Medulla oblongata (tissue), 1 donor: ENCODE measurements at regions not wholly inside any gene's neighbourhood (a gene's known extent, or its start where the extent isn't known, plus 50 kb on each side); places are given as distances from the start of the nearest gene placed in this dataset.

ENCODE experiments used
- DNase-seq: peaks from one replicate; pipeline ENCODE4 v3.0.0-alpha.2; 2015; ENCODE audit errors: extremely low spot score

DNA sequence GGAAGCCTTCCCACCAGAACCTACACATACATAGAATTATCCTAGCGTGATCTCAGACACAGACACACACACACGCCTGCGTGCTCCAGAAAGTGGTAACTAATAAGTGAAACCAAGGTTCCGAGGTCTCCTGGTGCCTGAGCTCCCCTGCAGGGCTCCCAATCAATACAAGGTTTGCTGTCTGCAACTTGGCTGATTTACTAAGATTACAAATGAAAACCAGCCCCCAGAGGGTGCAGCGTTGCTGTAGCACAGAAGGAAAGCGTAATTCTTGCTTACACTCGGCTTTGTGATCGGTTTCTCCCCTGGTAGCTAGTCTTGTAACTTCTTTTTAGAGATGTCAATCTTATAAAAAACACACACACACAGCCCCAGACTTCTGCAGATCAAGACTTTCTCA is 334.1 kb upstream of the XYLT1 start:
- DNase-seq = no peak

DNA sequence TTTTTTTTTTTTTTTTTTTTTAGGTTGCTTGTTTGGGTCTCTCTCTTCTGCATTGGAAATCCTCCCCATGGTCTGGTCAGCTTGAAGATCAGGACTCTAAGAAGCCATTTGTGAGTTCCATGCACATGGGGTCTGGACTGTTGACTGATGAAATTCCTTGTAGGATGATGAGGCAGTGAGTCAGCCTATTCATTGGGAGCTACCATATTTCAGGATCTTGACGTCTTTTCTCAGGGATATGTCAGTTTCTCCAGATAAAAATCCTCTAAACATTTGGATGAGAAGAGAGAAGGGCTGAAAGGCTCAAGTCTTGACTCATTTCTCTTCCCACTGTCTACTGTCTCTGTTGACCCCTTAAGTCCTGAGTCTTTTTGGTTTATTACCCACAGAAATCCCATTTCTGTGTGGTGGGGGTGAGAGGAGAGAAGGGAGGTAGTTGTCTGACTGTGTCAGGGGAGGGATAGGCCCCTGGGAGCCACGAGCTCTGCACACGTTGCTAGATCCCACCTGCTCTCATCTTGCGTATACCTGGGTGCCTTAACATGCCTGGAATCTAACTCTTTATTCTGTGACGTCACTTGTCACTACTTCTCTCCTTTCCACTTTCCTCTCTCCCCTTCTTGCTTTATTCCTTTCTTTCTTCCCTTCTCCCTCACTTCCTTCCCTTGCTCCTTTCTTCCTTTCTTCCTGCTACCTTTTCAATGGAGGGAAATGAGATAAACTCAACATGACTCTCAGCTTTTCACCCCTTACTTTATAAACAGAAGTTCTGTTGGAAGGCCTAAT is 333.1 kb upstream of the XYLT1 start:
- no peak for DNase-seq

DNA sequence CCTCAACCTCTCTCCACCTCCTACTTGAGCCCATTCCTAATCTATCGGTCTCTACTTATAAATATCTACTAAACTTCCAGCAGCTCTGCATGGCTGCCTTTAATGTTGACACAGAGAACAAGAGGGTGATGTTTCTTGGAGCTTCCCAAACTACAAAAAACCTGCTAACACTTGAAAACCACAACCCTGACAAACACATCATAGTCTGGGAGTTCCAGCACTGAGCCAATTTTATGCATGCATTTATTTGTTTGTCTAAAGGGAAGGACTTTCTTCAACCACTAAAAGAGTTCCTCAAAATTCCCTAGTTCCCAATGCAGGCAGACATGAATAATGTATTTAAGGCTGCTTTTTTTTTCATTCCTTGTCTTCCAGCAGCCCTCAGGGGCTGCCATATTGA is 331.8 kb upstream of the XYLT1 start:
- no peak for DNase-seq

DNA sequence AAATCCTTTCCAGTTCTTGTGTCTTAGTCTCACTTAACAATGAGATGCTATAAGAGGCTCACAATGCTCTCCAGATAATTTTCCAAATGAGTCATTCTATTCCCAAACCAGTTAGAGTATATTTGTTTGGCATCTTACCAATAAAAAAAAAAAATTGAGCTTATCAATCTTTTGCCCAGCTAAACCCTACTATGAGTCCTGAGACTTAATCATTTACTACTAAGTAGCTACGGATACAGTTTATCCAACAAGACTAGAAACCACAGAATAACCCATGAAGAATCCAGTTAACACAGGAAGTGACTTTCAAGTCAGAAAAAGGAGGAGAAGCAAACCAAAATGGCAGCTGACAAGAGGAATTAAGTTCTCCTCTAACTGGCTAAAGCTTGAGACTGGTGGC is 330.3 kb upstream of the XYLT1 start:
- no peak for DNase-seq

DNA sequence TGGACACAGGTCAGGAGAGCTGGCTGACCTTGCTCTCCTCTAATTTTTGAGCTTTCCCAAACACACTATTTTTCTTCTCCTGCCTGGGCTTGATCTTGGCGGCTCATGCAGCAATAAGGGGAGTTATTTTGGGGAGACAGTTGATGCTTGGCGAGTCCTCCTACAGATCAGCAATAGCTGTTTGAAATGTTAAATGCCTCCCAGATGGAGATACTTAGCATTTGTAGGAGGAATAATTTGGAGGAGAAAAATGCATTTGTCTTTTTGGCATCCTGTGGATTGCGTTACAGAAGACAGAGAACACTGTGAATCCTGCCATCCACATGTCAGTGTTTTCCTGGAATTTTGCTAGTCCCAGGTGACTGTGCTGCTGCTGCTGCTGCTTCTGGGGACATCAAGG is 328.0 kb upstream of the XYLT1 start:
- DNase-seq = no peak

DNA sequence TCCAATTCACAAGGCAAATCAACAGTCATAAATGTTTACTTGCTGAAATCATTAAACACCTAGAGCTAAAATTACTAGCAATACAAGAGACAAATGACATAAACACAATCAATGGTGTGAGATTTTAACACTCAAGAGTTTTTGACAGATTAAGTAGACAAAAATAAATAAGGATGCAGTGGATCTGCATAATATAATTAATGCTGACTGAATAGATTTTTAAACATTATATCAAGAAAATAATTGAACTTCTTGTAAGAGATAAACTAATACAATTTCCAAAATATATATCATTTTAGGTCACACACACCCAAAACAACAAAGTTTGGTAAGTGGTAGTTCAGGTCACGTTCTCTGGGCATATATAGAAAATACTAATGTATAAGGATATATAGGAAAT is 322.6 kb upstream of the XYLT1 start:
- no peak for DNase-seq

DNA sequence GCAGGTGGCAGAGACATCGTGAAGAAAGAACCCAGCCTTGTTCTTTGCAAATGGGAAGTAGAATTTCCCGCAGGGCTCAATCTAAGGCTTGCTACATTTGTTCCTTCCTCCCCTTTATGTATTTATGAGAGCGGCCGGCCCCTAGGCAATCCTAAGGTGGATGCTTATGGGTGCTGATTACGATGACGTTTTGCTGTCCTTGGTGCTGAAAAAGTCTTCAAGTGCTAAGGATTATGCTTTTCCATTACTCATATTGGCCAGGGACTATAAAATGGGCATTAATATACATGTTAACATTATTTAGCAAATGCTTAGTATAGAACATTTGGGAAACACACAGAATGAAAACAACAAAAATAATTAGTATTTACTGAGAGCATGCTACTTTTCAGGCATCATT is 313.3 kb upstream of the XYLT1 start:
- DNase-seq = no peak

DNA sequence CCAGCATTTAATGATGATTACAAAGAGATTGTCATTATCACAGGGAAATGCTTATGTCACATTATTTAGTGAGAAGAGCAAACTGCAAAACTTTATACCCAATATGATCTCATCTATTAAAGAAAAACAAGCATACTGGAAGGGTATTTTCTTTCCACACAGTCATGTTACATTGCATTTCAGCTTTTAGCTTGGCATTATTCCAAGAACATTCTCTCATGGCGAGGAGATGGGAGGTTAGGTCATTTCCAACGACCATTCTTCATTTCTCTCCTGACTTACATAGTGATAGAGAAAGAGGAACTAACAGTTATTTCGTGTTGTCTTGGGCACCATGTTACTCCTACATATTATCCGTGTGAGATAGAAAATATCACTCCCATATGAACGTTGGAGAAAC is 309.4 kb upstream of the XYLT1 start:
- DNase-seq = no peak

DNA sequence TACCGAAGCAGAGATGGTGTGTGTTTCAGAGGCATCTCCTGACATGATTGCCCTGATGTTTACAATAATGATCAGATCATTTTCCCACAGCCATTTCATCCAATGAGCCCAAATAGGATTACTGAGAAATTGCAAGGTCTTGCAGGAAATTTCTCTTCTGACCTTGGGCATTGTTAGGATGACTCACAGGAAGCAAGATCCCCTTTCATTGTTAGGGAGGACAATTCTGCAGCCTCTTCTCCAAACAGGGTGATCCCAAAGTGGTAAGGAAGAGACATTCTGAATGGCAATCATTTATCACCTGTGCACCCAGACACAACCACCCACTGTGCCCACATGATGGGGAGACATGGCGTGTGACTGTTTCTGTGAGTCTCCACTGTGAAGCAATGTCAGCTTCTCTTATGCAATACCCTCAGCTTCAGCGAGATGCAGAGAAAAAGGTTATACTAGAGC is 306.7 kb upstream of the XYLT1 start:
- DNase-seq = no peak

DNA sequence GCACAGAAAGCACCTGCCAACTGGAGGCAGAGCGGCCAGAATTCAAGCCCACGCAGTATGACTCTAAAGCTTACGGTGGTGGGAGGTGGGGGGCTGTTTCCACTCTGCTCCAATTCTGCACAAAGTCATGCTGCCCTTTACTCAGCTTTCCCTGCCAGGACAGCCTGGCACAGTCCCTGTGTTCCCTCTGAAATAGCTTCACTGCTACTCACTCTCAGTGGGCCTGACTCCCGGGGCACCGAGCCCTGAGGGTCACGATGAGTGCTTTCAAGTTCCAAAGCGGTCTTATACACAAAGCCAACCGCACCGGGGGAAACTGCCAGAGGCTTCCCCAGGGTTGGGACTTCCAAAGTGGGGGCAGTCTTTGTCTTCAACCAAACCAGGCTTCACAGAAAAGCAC is 306.1 kb upstream of the XYLT1 start:
- peak; percentile 3 for DNase-seq

DNA sequence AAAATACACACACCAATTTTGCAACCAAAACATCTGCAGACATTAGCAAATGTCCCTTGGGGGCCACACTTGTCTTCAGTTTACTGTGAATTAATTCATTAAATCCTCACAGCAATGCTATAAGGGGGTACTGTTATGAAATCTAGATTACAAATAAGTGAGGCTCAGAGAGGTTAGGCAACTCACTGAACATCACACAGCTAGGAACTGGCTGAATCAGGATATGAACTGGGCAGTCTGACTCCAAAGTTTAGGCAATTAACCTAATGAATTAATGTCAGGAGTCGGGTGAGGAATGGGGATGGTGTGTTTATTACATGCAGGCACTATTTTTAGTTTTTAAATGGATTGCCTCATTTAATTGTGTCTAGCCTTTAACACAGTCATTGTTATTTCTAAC is 305.7 kb upstream of the XYLT1 start:
- no peak for DNase-seq

DNA sequence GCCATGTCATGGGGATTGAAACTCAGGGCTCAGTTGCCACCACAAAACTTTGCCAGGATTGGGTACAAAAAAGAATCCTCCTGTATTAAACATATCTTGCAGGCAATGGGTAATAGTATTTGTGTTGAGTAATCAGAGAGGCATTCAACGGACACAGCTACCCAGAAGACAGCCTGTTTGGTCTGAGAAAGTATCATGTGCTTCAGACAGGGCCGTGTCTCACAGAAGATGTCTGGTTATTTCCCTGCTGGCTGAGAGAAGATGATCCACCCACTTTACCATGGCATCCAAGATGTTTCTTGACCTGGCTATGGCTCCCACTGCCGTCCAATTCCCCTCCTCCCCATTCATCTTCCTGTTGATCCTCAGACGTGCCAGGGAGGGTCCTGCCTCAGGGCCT is 304.3 kb upstream of the XYLT1 start:
- DNase-seq = no peak

DNA sequence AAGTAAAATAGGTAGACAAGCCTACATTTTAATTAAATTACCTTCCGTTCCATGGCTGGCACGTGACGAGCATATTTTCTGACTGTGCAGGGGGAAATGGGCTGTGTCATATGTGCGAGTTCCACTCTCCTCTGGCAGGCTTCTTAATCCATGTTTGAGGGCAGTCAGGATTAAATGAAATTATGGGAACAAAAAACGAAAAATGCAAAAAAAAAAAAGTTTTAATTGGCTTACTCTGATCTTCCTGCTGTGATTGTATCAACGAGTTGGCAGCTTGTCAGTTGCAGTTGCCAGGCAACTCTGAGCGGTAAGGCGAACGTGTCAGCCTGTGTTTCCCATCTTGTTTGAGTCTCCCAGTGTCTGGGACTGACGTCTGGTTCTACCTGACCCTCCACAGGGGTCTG is 302.9 kb upstream of the XYLT1 start:
- DNase-seq = no peak

DNA sequence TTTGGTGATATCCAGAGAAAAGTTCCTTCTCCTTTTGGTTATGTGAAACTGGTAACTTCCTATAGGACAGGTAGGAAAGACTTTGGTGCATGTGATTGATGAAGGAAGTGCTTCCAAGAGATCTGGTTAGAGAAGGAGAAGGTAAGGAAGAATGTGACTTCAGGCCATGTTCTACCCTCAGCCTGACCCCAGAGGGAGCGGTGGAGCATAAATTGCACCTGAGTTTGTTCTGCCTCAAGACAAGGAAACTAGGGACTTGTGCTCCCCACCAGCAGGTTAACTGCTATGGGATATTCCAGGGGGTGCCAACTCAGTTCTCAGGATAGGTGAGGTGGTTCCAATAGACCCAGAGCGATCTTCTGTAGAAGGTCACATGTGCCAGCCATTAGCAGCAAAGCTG is 299.3 kb upstream of the XYLT1 start:
- DNase-seq = no peak

DNA sequence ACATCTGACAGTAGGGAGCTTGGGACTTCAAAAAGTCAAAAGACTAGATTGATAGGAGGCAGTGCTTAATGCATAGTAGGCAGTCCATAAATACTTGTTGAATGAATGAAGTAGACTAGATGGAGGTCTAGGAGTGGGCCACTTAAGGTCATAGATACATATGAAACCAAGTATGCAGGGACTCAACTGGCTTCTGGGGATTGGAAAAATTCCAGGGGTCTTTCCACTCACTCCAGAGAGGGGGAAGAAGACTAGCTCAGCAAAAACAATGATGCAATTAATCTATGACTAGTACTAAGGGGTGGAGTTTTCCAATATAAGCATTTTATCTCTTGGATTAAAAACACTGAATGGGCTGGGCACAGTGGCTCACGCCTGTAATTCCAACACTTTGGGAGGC is 298.3 kb upstream of the XYLT1 start:
- DNase-seq = no peak

DNA sequence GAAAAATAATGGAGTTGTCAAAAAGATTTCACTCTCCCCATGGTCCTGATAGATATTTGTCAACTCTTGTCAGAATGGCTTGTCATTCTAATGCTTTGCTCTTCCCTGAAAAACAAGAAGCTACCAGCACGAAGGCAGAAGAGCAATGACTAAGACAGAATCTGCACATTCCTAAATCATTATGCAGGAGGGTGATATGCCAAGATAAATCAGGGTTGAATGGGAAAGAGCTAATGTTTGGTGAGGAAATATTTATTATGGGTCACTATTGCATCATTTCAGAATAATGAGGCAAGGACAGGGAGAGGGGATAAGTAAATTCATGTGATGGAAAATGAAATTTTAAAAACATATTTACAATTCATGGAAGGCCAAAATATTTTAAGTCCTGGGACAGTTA is 297.5 kb upstream of the XYLT1 start:
- no peak for DNase-seq

DNA sequence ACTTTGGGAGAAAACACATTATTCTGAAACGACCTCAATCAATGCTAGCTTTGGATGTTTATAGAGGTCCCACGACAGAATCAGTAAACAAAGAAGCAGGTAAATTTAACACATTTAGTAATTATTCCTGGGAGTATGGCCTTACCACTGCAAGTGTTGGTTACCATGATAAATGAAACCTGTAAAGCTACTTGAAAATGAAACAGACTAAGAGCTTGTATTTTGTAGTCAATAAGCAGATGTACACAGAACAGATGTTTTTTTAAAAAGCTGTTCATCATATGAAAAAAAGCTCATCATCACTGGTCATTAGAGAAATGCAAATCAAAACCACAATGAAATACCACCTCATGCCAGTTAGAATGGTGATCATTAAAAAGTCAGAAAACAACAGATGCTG is 295.3 kb upstream of the XYLT1 start:
- no peak for DNase-seq

DNA sequence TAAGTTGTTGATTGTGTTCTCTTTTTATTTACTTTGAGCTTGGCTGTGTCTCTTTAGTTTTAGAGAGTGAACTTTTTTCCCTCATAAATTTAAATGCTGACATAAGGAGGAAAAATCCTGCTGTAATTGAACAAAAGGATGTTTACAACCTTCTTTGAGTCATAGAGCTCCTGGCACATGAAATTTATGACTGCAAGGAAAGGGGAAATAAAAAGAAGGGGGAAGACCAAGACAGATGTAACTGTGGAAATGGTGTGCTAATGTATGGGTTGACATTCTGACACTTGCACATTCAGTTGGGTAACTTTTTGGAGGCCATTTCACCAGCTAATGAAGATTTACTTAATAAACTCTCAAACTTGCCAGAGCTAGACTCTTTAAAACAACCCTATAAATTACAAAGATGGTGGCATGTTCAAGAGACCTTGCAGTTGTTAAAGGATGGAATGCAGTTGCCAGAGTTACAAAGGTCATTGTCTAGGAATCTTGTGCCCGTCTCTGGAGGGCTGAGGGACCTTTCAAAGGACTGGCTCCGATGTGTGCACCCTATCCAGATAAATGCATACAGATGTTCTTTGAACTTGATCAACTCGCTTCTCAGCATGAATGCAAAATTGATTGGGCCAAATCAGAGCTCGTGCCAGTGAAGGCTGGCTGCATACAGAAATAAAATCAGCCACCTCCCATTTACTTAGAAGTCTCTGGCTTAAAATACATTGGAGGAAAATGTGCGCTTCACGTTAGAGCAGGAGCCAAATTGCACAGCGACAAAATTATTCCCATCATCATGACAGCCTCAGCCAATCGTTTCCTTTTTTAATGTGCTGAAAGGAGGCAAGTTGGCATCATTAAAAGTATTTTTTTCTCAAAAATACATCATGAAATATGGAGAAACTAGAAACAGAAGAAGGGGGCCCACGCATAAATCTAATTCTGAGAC is 289.0 kb upstream of the XYLT1 start:
- no peak for DNase-seq

DNA sequence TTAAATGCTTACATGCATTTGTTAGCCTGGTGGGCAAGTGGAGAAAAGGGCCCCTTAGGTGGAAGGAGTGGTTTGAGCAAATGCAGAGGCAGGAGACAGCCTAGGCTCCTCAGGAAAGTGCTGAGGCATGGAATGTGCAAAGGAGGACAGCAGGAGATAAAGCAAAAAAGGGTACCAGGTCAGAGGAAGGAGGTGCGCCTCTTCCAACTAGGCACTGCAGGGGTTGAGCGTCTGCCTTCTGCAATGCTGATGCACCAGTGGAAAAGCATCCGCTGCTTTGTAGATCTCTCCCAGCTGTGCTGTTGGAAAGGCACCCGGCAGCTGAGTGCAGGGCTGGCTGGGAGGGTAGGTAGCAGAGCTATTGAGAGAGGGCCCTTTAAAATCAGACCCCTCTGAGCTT is 287.0 kb upstream of the XYLT1 start:
- no peak for DNase-seq

DNA sequence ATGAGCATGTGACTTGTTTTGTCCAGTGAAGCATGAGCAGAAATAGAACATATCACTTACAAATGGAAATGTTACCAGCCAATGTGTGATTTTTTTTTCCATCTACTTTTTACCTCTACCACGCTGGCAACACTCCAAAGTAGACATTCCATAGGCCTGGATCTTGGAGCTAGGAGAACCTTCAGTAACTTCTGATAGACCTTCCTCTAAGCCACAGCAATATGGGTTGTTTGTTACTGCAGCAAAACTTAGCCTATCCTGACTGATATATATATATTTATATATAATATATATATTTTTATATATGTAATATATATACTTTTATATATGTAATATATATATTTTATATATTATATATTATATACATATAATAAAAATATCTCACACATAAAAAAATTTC is 284.4 kb upstream of the XYLT1 start:
- no peak for DNase-seq

DNA sequence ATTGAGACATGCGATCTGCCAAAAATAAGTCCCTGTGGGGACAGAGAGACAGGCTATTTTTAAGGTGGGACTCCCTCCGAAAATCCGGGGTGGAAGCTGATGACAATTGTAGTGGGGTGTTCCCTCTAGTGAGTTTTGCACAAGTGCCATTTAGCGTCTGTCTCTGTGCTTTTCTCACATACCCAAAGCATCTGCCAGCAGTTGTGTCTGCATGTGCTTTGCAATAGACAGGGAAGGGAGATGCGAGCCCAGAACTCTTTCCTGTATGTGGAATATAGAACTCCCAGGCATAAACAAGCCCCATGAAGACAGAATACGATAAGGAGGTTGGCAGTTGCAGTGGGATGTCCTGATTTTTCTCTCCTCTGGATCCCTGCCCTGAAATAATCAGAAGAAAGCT is 282.7 kb upstream of the XYLT1 start:
- no peak for DNase-seq

DNA sequence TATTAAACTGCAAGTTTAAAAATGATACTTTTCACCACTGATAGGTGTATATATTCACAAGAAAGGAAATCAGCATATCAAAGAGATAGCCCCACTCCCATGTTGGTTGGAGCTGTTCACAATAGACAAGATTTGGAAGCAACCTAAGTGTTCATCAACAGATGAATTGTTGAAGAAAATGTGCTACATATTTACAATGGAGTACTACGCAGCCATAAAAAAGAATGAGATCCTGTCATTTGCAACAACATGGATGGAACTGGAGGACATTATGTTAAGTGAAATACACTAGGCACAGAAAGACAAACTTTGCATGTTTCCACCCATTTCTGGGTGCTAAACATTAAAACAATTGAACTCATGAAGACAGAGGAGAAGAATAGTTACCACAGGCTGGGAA is 278.9 kb upstream of the XYLT1 start:
- no peak for DNase-seq

DNA sequence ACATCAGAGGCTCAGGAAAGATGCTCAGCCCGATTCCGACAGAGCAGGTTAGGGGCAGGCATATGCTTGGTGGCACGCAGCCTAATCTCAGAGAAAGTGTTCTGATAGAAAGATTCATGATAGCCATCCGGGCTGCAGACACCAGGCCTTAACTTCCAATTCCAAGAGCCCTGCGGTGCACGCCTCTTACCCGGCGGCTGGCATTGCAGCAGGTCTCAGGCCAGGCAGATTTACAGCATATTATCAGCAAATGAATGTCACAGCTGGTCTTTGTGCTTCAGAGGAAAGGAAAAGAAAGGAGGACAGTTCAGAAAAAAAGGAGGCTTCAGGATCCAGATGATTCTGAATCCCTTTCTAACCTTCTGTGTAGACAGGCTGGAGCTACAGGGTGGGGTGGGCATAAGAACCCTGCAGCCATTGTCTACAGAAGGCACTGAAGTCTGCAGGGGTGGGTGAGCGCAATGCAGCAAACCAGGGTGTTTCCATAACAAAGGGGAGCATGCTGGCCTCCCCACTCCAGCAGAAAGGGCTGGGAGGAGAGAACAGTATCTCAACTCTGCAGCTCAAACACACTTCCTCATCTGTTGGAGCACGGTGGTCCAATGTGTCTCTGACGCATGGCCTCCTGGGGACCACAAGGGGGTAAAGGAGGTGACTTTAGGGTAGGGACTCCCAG is 277.4 kb upstream of the XYLT1 start:
- DNase-seq = no peak
